ENCODE measurements at regions not wholly inside any gene's neighbourhood (a gene's known extent, or its start where the extent isn't known, plus 50 kb on each side); places are given as distances from the start of the nearest gene placed in this dataset.

DNA sequence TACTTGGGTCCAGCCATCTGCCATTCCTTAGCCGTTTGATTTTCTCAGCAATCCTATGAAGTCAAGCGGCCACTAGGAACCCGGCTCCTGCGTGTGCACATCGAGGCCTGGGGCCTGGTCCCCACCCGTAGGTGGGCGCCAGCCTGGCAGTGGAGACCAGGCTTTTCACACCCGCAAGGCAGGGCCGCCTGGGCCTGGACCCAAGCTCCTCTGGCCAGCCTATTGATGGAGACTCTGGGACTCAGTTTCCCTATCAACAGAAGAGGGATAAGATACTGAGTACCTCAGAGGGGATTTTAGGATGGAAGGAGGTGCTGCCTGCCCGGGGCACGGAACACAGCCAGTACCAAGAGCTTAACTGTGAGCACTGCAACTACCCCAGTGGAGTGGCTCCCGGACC is 104.3 kb upstream of the C14orf180 start:
- no peak for DNase-seq (ENCODE audit: low spot score in 2 of 2)
- intact Hi-C loops (cut with DNase I; ENCODE audit: low total_unique reads): no loop called here
- H3K36me3 ChIP-seq: no peaks in the 10 kb centered on the region

DNA sequence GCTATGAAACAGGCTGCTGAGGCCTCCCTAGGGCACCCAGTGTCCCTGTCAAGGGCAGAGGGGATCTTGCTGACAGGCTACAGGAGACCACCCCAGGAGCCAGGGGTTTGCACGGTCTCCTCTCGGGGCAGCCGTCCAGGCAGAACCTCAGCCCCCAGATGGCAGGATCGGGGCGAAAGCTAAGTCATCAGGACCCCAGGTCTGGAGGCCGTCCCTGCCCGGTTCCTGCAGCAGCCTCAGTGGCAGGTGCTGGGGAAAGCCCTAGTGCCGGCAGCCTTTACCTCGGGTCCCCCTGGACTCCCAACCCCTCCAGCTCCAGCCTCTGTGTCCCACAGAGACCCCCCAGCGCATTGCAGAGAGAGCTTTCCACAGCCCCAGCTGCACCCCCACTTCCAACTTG is 103.8 kb upstream of the C14orf180 start:
- no peak for DNase-seq (ENCODE audit: low spot score in 2 of 2)
- Histone ChIP-seq H3K9me3 (peaks cover 0 to 1% of the 10 kb centered on the region in 2 donors), H3K27me3 (peaks cover 0 to 43% of the 10 kb centered on the region in 2 donors), H3K4me3 (no peak overlapping the region), H3K27ac (no peak overlapping the region), H3K4me1 (no peaks in the 10 kb centered on the region), H3K36me3 (no peaks in the 10 kb centered on the region)
- intact Hi-C loops (cut with DNase I; ENCODE audit: low total_unique reads): no loop called here
- no peak for TF ChIP-seq POLR2A (IDR thresholded peaks at IDR 0.05)
- TF ChIP-seq, protein P1, sequence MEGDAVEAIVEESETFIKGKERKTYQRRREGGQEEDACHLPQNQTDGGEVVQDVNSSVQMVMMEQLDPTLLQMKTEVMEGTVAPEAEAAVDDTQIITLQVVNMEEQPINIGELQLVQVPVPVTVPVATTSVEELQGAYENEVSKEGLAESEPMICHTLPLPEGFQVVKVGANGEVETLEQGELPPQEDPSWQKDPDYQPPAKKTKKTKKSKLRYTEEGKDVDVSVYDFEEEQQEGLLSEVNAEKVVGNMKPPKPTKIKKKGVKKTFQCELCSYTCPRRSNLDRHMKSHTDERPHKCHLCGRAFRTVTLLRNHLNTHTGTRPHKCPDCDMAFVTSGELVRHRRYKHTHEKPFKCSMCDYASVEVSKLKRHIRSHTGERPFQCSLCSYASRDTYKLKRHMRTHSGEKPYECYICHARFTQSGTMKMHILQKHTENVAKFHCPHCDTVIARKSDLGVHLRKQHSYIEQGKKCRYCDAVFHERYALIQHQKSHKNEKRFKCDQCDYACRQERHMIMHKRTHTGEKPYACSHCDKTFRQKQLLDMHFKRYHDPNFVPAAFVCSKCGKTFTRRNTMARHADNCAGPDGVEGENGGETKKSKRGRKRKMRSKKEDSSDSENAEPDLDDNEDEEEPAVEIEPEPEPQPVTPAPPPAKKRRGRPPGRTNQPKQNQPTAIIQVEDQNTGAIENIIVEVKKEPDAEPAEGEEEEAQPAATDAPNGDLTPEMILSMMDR (IDR thresholded peaks at IDR 0.05): no peak
- TF ChIP-seq POLR2AphosphoS5 (IDR thresholded peaks at IDR 0.05): no peak

More for the DNA sequence above, 104.3 kb upstream of the C14orf180 start:
- no peaks in the 10 kb centered on the region for H3K9me3 ChIP-seq
- H3K27me3 ChIP-seq: peaks cover 0 to 43% of the 10 kb centered on the region in 2 donors
- TF ChIP-seq POLR2A (IDR thresholded peaks at IDR 0.05): no peak
- TF ChIP-seq, protein P1 (IDR thresholded peaks at IDR 0.05): no peak
- no peaks in the 10 kb centered on the region for H3K4me1 ChIP-seq
- no peak overlapping the region for H3K27ac ChIP-seq
- H3K4me3 ChIP-seq: no peak overlapping the region

DNA sequence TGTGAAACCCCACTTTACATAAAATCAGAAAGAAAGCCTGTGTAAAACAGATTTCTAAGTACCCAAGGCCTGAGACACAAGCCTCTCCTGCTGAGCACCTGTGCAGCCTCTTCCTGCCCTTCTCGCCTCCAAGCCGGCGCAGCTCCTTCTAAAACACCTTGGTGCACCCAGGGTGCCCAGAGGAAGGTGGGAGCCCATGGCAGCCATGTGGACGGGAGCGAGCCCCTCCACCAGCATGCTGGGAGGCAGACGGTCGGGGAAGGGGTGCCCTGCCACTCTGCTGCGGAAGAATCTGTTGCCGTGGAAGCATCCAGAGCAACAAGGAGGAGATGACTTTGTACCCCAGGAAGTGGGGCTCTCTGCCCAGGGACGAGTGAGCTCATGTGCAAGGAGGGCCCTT is 103.1 kb upstream of the C14orf180 start:
- peaks cover 0 to 43% of the 10 kb centered on the region in 2 donors for H3K27me3 ChIP-seq
- H3K9me3 ChIP-seq: peaks cover 5 to 8% of the 10 kb centered on the region in 2 donors
- no peak overlapping the region for H3K4me3 ChIP-seq
- DNase-seq (ENCODE audit: low spot score in 2 of 2): no peak
- H3K27ac ChIP-seq: no peak overlapping the region
- intact Hi-C loops (cut with DNase I; ENCODE audit: low total_unique reads): no loop called here
- H3K4me1 ChIP-seq: no peaks in the 10 kb centered on the region
- TF ChIP-seq, protein P1 (IDR thresholded peaks at IDR 0.05): no peak
- no peak for TF ChIP-seq POLR2A (IDR thresholded peaks at IDR 0.05)
- TF ChIP-seq POLR2AphosphoS5 (IDR thresholded peaks at IDR 0.05): no peak
- no peaks in the 10 kb centered on the region for H3K36me3 ChIP-seq

DNA sequence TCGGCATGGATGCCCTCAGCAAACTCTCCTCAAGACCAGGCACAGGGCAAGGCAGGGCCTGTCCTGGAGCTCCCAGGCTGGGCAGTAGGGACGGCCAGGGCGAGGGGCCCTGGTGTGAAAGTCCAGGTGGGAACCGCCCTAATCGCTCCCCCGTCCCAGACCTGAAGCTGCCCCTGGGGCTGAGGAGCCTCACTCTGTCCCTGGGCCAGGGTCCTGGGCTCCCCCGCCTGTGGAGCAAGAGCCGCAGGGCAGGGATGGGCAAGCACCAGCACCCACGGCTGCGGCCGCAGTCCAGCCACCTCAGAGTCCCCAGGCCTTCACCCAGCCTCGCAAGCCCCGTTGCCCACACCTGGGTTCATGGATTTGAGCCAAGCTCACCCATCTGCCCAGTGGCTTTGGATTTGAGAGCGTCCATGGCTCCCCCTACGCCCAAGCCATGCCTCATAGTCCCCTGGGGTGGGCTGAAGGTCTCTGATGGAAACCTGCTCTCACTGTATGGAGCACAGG is 102.4 kb upstream of the C14orf180 start:
- TF ChIP-seq POLR2AphosphoS5 (IDR thresholded peaks at IDR 0.05): no peak
- TF ChIP-seq, protein P1 (IDR thresholded peaks at IDR 0.05): no peak
- intact Hi-C loops (cut with DNase I; ENCODE audit: low total_unique reads): no loop called here

DNA sequence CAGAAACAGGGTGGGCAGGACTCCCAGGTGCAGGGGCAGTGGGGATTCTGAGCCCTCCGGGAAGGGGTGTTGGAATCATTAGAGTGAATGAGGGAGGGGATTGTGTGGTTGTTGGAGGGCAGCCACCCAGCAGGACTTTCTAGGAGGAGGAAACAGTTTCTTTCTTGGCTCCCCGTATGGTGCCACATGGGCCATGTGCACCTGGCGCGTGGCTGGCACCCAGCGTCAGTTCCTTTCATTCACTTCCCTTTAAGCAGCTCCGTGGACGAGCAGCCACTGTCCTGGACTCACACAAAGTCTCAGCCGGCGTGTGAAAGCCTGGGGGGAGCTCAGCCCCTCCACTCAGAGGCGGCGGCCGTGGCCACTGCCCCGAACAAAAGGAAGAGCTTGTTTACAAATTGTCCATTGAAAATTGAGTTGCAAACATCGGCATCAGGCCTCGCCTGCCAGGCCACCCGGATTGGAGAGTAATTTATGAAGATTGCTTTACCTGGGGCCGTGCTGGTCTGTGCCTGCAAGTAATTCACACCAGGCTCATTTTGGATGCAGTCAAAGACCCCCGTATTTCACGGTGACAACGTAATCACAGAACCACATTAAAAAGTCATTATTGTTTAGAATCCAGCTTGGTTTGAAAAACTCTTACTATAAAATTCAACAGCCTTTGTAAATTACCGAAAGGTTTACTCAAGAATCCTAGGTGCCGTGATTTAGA is 101.7 kb upstream of the C14orf180 start:
- Histone ChIP-seq H3K4me3 (no peak overlapping the region), H3K4me1 (no peaks in the 10 kb centered on the region), H3K36me3 (no peaks in the 10 kb centered on the region), H3K9me3 (peaks cover 12 to 19% of the 10 kb centered on the region in 2 donors), H3K27ac (no peak overlapping the region), H3K27me3 (peaks cover 0 to 35% of the 10 kb centered on the region in 2 donors)
- no peak for DNase-seq (ENCODE audit: low spot score in 2 of 2)
- TF ChIP-seq POLR2AphosphoS5 (IDR thresholded peaks at IDR 0.05) (no peak), POLR2A (IDR thresholded peaks at IDR 0.05) (no peak)
- TF ChIP-seq, protein P1 (IDR thresholded peaks at IDR 0.05): no peak
- intact Hi-C loops (cut with DNase I; ENCODE audit: low total_unique reads): no loop called here

More for the DNA sequence above, 102.4 kb upstream of the C14orf180 start:
- no peak for DNase-seq (ENCODE audit: low spot score in 2 of 2)
- Histone ChIP-seq H3K4me1 (no peaks in the 10 kb centered on the region), H3K27me3 (peaks cover 0 to 41% of the 10 kb centered on the region in 2 donors), H3K27ac (no peak overlapping the region), H3K36me3 (no peaks in the 10 kb centered on the region), H3K4me3 (no peak overlapping the region), H3K9me3 (peaks cover 10 to 15% of the 10 kb centered on the region in 2 donors)

All from breast epithelium (tissue), 4 donors.